ENCODE measurements at regions not wholly inside any gene's neighbourhood (a gene's known extent, or its start where the extent isn't known, plus 50 kb on each side); places are given as distances from the start of the nearest gene placed in this dataset.

GRCh38 chr2:120437604-120438000 lies 91.7 kb downstream of the INHBB start:
- no peaks in the 10 kb centered on the region for H3K36me3 ChIP-seq
- intact Hi-C loops (cut with DNase I), result no loop called here
- H3K27me3 ChIP-seq (ENCODE audit: low read depth), result peaks cover 22% of the 10 kb centered on the region
- H3K9me3 ChIP-seq, result no peaks in the 10 kb centered on the region
- TF ChIP-seq, protein P1, sequence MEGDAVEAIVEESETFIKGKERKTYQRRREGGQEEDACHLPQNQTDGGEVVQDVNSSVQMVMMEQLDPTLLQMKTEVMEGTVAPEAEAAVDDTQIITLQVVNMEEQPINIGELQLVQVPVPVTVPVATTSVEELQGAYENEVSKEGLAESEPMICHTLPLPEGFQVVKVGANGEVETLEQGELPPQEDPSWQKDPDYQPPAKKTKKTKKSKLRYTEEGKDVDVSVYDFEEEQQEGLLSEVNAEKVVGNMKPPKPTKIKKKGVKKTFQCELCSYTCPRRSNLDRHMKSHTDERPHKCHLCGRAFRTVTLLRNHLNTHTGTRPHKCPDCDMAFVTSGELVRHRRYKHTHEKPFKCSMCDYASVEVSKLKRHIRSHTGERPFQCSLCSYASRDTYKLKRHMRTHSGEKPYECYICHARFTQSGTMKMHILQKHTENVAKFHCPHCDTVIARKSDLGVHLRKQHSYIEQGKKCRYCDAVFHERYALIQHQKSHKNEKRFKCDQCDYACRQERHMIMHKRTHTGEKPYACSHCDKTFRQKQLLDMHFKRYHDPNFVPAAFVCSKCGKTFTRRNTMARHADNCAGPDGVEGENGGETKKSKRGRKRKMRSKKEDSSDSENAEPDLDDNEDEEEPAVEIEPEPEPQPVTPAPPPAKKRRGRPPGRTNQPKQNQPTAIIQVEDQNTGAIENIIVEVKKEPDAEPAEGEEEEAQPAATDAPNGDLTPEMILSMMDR (IDR thresholded peaks at IDR 0.05), result no peak
- ATAC-seq, result no peak
- DNase-seq, result no peak
- H3K4me1 ChIP-seq, result peaks cover 7% of the 10 kb centered on the region
- no peak overlapping the region for H3K4me3 ChIP-seq
- H3K27ac ChIP-seq, result no peak overlapping the region

DNA sequence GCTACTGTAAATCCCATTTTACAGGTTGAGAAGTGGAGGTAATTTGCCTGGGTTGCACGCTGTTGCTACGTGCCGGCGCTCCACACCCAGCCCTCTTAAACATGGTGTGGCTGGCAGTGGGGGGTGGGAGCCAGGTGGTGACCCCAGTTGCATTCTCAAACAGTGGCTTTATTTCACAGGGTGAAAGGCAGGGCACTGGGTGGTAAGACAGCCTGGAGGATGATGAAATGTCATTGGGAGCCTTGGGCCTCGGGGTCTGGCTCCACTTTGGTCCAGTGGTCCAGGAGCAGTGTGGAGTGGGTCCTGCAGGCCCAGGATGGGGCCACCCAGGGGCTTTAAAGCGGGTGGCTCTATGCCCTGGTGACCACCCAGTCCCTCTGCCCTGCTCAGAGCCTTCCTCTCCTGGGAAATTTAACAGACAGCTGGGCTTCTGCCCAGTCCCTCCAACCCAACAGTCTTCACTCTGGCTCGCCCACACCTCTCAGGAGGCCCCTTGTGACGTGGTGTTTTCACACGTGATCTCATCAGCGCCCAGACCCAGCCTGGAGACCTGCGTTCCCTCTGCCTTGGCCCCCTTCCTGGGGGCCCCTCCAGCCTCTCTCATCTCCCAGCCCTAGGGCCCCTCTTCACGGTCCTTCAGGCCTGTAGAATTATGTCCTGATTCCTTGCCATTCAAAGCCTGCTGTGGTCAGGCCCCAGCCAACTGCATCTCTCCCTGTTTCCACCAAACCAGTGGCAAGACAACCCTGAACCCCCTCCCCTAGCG lies 92.5 kb downstream of the INHBB start:
- peaks cover 13% of the 10 kb centered on the region for H3K4me1 ChIP-seq
- no peak overlapping the region for H3K4me3 ChIP-seq
- no peak overlapping the region for H3K27ac ChIP-seq
- TF ChIP-seq, protein P1 (IDR thresholded peaks at IDR 0.05), result no peak
- no peak for DNase-seq
- no peak for ATAC-seq
- no peaks in the 10 kb centered on the region for H3K9me3 ChIP-seq
- intact Hi-C loops (cut with DNase I), result no loop called here
- H3K36me3 ChIP-seq, result no peaks in the 10 kb centered on the region
- peaks cover 31% of the 10 kb centered on the region for H3K27me3 ChIP-seq (ENCODE audit: low read depth)

- no peaks in the 10 kb centered on the region for H3K36me3 ChIP-seq
- intact Hi-C loops (cut with DNase I), result no loop called here
- TF ChIP-seq, protein P1 (IDR thresholded peaks at IDR 0.05), result no peak
These were observed 93.1 kb downstream of the INHBB start for GRCh38 chr2:120439067-120439368.

DNA sequence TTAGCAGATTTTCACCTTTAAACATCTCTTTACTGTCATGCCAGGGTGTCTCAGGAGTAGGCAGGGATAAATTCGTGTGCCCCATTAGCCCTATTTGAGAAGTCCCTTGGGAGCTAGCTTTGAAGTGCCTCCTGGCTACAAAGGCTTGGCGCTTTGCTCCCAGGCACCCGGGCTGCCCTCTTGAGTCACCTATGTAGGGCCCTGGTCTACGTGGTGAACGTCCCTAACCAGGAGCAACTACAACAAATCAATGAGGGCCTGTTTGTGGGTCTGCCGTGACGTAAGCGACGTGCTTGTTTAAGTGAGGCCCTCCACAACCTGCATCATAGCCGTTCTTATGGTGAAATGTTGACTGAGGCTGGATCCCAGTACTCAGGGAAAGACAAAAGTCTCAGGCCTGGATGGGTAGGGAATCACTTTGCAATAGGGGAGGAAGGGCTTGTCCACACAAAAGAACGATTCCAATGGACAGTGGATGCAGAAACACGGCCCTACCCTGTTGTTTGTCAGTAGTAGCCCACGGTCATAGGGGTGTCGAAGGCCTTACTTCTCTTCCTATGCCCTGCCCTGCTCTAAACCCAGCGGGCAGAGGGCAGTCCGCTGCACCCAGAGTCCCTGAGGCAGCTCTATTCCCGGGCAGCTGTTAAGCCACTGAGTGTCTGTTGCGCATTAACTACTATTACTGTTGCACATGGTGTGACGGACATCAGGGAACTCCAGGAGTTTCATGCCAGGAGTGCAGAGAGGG lies 93.9 kb downstream of the INHBB start:
- DNase-seq, result no peak
- intact Hi-C loops (cut with DNase I), result no loop called here

More at GRCh38 chr2:120439067-120439368, 93.1 kb downstream of the INHBB start:
- H3K4me3 ChIP-seq, result no peak overlapping the region
- ATAC-seq (no peak), DNase-seq (no peak)
- H3K4me1 ChIP-seq, result peaks cover 13% of the 10 kb centered on the region
- peaks cover 36% of the 10 kb centered on the region for H3K27me3 ChIP-seq (ENCODE audit: low read depth)
- no peaks in the 10 kb centered on the region for H3K9me3 ChIP-seq
- H3K27ac ChIP-seq, result no peak overlapping the region

DNA sequence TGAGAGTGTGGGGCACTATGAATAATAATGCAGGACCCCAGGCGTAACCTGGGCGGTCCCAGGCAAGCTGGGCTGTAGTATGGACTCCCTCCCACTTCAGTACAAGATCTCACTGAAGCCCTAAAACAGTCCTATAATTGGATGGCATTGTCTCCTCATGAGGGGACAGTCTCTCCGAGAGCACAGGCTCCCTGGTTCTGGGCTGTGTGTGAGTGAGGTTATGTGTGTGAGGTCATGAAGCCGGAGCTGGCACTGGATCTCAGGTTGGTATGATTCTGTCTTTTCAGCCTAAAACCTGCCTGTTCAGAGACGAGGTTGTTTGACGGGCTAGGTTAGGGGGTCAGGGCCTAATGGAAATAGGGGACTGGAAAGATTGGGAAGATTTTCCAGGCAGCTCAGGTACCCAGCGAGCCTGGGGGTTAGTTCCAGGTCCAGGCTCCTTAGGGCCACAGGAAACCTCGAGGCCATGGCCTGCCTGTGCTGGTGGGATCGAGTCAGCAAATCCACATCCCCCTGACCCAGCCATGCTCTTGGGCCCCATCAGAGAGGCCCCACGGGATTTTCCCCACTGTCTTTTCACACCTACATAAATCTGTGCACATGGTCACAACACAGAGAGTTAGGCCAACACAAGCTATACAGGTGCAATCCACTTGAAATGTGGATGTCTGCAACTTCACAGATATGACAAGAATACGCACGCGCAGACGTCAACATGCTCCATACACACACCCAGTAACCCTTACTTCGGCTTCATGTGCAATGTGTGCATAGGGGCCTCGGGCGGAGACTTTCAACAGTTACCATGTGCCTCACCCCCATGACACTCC lies 94.8 kb downstream of the INHBB start:
- TF ChIP-seq, protein P1 (IDR thresholded peaks at IDR 0.05), result no peak
- Histone ChIP-seq H3K4me3 (no peak overlapping the region), H3K36me3 (no peaks in the 10 kb centered on the region), H3K27ac (no peak overlapping the region), H3K4me1 (peaks cover 13% of the 10 kb centered on the region), H3K9me3 (no peaks in the 10 kb centered on the region), H3K27me3 (ENCODE audit: low read depth) (peaks cover 42% of the 10 kb centered on the region)
- ATAC-seq, result no peak
- DNase-seq, result no peak
- intact Hi-C loops (cut with DNase I), result no loop called here

More for the DNA sequence above, 93.9 kb downstream of the INHBB start:
- H3K4me3 ChIP-seq, result no peak overlapping the region
- H3K27ac ChIP-seq, result no peak overlapping the region
- TF ChIP-seq, protein P1 (IDR thresholded peaks at IDR 0.05), result no peak
- ATAC-seq, result no peak
- H3K36me3 ChIP-seq, result no peaks in the 10 kb centered on the region
- H3K27me3 ChIP-seq (ENCODE audit: low read depth), result peaks cover 42% of the 10 kb centered on the region
- H3K9me3 ChIP-seq, result no peaks in the 10 kb centered on the region
- H3K4me1 ChIP-seq, result peaks cover 13% of the 10 kb centered on the region
